DND-41 (cell line): ENCODE measurements at regions not wholly inside any gene's neighbourhood (a gene's known extent, or its start where the extent isn't known, plus 50 kb on each side); places are given as distances from the start of the nearest gene placed in this dataset.

Experiments used
- ATAC-seq: fragments of 200-7000 bp; cut with Tn5 transposase; 3 replicates; pipeline ENCODE4 v1.9.1; 2021; ENCODE audit warnings: low read depth; ENCODE audit not compliant: insufficient read depth
- DNase-seq: peaks from one replicate; pipeline ENCODE4 v3.0.0-alpha.2; 2020
- H2AFZ ChIP-seq: 2 replicates; pipeline ENCODE4 v1.6.0; 2012; ENCODE audit warnings: low read depth, low read length
- H3K27ac ChIP-seq: 2 replicates; pipeline ENCODE4 v1.5.1; 2012; ENCODE audit warnings: low read length, inconsistent platforms
- H3K27me3 ChIP-seq: fragments of 200-600 bp; sonication (generic); 2 replicates; pipeline ENCODE4 v1.6.0; 2012; ENCODE audit warnings: low read length, mild to moderate bottlenecking, inconsistent platforms; ENCODE audit not compliant: insufficient read depth, poor library complexity
- H3K36me3 ChIP-seq: 2 replicates; pipeline ENCODE4 v1.5.1; 2012; ENCODE audit warnings: low read length, inconsistent platforms; ENCODE audit not compliant: insufficient read depth
- H3K4me1 ChIP-seq: 2 replicates; pipeline ENCODE4 v1.5.1; 2012; ENCODE audit warnings: mild to moderate bottlenecking, low read length; ENCODE audit not compliant: insufficient read depth
- H3K4me2 ChIP-seq: 2 replicates; pipeline ENCODE4 v1.6.0; 2012; ENCODE audit warnings: mild to moderate bottlenecking, moderate library complexity, low read length, inconsistent platforms; ENCODE audit not compliant: insufficient read depth
- H3K4me3 ChIP-seq, 2 experiments: fragments of 200-600 bp in 1 of 2; shearing (Covaris generic) in 1 of 2; 2 replicates each; pipeline ENCODE4 v1.5.1; 2012 to 2016; ENCODE audit warnings: inconsistent platforms in 2 of 2, low read length in 2 of 2, mild to moderate bottlenecking in 2 of 2, low read depth in 1 of 2, moderate library complexity in 1 of 2
- H3K79me2 ChIP-seq: 2 replicates; pipeline ENCODE4 v1.6.0; 2012; ENCODE audit warnings: low read length, inconsistent platforms; ENCODE audit not compliant: insufficient read depth
- H3K9ac ChIP-seq: 2 replicates; pipeline ENCODE4 v1.6.0; 2012; ENCODE audit warnings: low read depth, mild to moderate bottlenecking, inconsistent platforms, low read length, moderate library complexity
- H3K9me3 ChIP-seq: 2 replicates; pipeline ENCODE4 v1.5.1; 2012; ENCODE audit warnings: low read length, moderate library complexity, mild to moderate bottlenecking, inconsistent platforms; ENCODE audit not compliant: insufficient read depth, severe bottlenecking
- H4K20me1 ChIP-seq: 2 replicates; pipeline ENCODE4 v1.6.0; 2012; ENCODE audit warnings: low read length; ENCODE audit not compliant: insufficient read depth
- CTCF ChIP-seq: IDR thresholded peaks from 2 replicates; pipeline ENCODE4 v1.5.1; 2012; ENCODE audit warnings: borderline replicate concordance, low read length, moderate library complexity, mild to moderate bottlenecking; ENCODE audit not compliant: poor library complexity, severe bottlenecking; ENCODE audit errors: extremely low read depth
- EZH2 ChIP-seq: IDR thresholded peaks from 3 replicates; pipeline ENCODE4 v1.6.1; 2012; ENCODE audit warnings: borderline replicate concordance, low read depth, mild to moderate bottlenecking, moderate library complexity, low read length, inconsistent platforms; ENCODE audit not compliant: severe bottlenecking

DNA sequence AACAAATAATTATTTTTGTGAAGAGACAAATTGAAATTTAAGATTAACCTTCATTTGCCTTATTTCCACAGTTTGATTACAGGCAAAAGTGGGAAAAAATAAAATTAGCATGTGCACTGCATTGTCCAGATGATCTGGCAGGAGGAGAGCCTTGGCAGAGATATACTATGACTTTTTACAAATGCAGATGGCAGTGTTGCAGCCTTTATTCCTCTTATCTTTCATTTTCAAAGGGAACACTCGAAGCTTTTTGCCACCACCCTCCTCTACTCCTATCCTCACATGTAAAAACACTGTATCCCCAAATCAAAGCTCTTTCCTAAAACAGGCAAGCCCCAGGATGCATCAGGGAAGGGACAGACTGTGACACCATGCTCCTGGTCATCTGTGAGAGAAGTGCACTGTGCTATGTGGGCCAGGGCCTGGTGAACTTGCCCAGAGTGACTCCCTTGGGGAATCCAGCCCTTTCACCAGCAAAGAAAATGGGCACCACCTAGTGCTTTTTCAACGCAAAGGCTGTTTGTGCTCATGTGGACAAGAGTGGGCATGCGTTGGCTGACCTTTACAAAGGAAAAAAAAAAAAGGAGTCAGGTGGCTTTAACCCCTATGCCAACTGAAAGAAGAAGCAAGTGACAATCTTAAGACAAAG lies 74.7 kb upstream of the ETAA1 start:
- H3K27ac ChIP-seq, result no peak overlapping the region
- H3K9ac ChIP-seq, result no peak overlapping the region
- ATAC-seq (no peak), DNase-seq (no peak)
- H3K4me1 ChIP-seq, result no peaks in the 10 kb centered on the region
- no peak overlapping the region for H3K4me2 ChIP-seq
- H3K4me3 ChIP-seq, result no peak overlapping the region
- H3K36me3 ChIP-seq, result no peaks in the 10 kb centered on the region
- H4K20me1 ChIP-seq, result no peaks in the 10 kb centered on the region
- no peak for TF ChIP-seq EZH2
- no peak for TF ChIP-seq CTCF
- no peak overlapping the region for H2AFZ ChIP-seq
- H3K79me2 ChIP-seq, result no peaks in the 10 kb centered on the region
- peaks cover 2% of the 10 kb centered on the region for H3K27me3 ChIP-seq
- H3K9me3 ChIP-seq, result no peaks in the 10 kb centered on the region

DNA sequence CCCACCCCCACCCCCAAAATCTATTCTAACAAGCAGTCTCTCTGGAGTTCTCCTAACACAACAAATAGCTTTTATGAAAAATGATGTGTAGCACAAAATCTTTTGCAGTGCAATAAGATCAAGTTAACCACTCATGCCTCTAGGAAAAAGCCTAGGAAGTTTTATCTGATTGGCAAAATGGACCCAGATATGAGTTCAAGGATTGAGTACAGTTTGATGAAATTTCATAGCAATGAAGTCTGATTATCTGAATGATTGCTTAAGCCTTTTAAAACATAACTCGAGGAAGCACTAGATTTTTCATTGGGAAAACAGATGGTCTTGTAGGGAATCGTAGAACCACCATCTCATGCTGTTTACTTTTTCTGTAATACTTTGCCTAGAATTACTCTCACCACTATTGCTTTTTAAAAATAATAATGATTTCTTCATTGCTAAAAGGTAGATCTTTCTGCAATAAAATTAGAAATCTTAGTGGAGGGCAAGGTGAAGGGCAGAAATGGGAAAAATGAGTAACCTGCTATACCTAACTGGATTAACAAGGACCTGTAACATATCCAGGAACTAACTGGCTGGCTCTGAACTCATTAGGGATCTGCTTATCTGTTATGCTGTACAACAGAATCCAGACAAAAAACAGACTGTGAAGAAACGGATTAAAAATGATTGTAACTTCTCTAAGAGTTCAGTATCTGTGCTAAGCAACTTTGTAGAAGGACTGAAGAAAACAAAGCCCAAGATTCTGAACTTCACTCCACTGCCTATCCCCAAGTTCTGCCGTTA lies 73.7 kb upstream of the ETAA1 start:
- no peak for ATAC-seq
- H3K4me3 ChIP-seq, result no peak overlapping the region
- no peaks in the 10 kb centered on the region for H3K36me3 ChIP-seq
- TF ChIP-seq CTCF, result no peak
- TF ChIP-seq EZH2, result no peak
- no peaks in the 10 kb centered on the region for H3K9me3 ChIP-seq
- H3K9ac ChIP-seq, result no peak overlapping the region
- no peaks in the 10 kb centered on the region for H3K79me2 ChIP-seq
- H3K27me3 ChIP-seq, result peaks cover 2% of the 10 kb centered on the region
- no peak overlapping the region for H3K4me2 ChIP-seq
- no peak for DNase-seq
- no peak overlapping the region for H3K27ac ChIP-seq
- H2AFZ ChIP-seq, result no peak overlapping the region
- no peaks in the 10 kb centered on the region for H4K20me1 ChIP-seq
- no peaks in the 10 kb centered on the region for H3K4me1 ChIP-seq

GRCh38 chr2:67329513-67329912 lies 67.6 kb upstream of the ETAA1 start:
- H4K20me1 ChIP-seq, result no peaks in the 10 kb centered on the region
- no peak for DNase-seq
- H3K4me1 ChIP-seq, result no peaks in the 10 kb centered on the region
- no peaks in the 10 kb centered on the region for H3K36me3 ChIP-seq
- H3K4me2 ChIP-seq, result no peak overlapping the region
- H3K4me3 ChIP-seq, result no peak overlapping the region
- no peak overlapping the region for H3K9ac ChIP-seq
- H3K79me2 ChIP-seq, result no peaks in the 10 kb centered on the region
- no peak overlapping the region for H3K27ac ChIP-seq
- H3K27me3 ChIP-seq, result peaks cover 2% of the 10 kb centered on the region
- ATAC-seq, result no peak
- H2AFZ ChIP-seq, result no peak overlapping the region
- no peak for TF ChIP-seq CTCF
- TF ChIP-seq EZH2, result no peak
- no peaks in the 10 kb centered on the region for H3K9me3 ChIP-seq
